NCI-H2196 treated with DMSO at 0.1 percent for 48 hours (cell line): ENCODE measurements at regions not wholly inside any gene's neighbourhood (a gene's known extent, or its start where the extent isn't known, plus 50 kb on each side); places are given as distances from the start of the nearest gene placed in this dataset.

Experiments used
- DNase-seq: peaks from one replicate; lab custom pipeline; 2025; ENCODE audit not compliant: unreplicated experiment; lab: John Stamatoyannopoulos, UW

DNA sequence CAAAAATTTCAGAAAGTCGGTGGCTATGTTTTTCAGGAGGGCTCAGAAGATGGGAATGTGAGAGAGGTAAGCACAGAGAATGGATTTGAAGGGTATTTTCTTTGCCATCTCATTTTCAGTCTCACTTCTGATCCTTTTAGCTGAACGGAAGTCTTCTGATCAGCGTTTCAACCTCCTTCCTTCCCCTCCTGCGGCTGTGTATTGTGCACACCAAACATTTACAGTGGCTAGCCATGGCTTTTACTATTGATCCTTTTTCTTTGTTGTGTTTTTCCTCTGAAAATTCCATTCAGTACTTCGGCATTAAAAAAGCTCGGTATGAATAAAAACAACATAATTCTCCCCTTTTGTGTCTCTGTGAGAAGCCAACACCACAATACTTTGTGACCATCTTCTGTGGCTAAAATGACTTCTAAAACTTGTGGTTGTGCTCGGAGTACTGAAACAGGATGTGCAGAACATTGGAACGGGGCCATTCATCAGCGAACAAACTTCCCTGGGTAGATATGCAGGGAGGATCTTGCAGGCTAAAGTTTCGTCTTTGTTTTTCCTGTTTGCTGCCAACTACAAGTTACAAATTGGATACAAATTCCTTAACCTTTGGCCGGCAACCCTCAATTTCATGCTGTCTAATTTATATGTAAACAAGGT lies 260.8 kb upstream of the FAM98A start:
- no peak for DNase-seq

DNA sequence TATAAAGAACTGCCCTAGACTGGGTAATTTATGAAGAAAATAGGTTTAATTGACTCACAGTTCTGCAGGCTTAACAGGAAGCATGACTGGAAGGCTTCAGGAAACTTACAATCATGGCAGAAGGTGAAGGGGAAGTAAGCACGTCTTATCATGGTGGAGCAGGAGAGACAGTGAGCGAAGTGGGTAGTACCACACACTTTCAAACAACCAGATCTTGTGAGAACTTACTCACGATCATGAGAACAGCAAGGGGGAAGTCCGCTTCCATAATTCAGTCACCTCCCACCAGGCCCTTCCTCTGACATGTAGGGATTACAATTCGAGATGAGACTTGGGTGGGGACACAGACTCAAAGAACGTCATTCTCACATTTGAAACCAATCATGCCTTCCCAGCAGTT lies 260.1 kb upstream of the FAM98A start:
- DNase-seq: no peak

DNA sequence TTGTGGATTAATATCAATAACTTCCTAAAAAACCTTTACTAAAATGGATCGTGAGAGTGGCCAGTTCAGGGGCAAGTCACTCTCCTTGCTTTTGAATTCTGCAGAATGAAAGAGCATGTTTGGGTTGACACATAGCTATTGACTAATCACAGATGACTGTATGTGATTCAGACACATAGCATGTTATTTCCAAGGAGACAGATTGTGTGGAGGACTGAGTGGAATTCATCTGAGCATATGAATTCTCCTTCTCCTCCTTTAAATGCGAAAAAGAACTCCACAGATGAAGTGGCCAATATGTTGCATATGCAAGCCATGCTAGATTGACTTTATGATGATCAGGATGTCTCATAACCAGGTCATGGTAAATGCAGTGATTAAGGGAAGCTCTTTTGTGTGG lies 249.4 kb upstream of the FAM98A start:
- no peak for DNase-seq

DNA sequence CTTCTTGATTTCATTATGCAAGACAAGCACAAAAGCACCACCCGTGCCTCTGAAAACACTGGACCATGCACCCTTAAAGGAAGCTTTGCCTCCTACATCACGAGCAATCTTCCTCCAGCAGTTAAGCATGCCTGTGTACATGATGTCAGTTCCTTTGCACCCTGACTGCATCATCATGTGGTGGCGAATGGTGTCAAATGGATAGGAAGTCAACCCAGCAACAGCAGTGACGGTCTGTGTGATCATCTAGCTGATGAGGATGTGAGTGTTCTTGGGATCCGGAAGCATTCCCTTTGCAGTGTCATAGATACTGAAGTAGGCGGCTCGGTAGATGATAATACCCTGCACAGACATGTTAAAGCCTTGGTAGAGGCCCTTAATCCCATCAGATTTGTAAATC lies 240.7 kb upstream of the FAM98A start:
- DNase-seq: no peak

DNA sequence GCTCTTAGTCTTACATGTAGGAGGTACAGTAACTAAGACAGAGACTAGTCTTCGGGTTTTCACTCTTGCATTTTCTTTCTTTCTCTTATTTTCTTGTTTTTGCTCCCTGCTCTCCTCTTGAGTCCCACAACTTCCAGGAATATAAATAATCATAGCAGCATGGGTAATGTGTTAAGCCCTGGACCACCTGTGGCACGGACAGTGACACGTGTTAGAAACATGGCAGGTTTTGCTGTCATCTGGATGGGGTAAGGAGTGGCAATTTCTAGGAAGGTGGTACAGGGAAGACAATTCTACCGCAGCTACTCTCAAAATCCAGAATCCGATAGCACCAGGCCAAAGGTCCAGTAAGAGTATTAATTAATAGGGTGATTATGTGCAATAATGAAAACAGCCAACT lies 237.5 kb upstream of the FAM98A start:
- no peak for DNase-seq

DNA sequence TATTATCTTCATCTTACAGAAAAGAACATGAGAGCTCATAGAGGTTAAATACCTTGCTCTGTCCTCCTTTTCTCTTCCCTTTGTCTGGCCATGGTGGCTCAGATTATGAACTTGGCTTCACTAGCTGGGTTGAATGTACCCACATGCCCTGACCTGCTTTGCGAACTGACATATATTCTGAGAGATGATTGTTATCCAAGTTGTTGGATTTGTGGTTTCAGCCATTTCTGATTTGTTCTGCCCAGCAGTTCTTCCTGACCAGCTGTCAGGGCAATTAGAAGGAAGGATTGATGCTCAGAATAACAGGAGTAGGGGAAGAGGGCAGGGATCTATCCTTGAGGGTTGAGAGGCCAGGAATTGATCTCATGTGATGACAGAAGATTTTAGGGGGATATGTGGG lies 236.8 kb upstream of the FAM98A start:
- DNase-seq: no peak

DNA sequence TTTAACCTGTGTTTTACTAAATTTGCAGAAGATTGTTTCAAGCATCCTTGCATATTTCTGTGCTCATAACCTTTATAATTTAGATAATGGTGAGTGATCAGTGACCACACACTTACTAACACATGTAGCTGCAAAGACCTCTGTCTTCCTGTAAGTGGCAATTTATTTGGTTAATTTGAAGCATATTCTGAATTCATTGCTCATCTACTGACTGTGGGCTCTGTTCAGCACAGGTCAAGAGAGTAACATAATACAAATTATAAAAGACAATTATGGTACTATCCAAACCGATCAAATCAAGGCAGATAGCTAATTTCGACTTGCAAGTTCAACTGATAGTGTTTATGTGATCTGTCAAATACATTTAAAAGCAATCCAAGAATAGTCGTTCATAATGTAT lies 223.9 kb upstream of the FAM98A start:
- DNase-seq: no peak

DNA sequence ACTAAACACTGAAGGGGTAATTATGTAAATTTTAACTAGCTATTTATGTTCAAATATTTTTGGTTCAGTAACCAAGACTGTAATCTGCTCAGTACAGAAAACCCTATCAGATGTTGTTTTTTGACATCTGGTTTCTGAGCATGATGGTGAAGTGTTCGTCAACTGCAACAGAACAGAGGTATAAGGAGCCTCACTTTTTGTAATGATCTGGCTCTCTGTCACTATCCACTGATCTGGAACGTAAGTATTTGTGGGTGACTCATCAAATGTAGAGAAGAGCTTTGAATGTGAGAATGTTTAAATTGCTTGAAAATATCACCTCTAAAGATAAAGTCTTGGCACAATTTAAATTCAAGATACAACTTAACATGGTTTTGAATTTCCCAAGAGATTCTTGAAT lies 213.6 kb upstream of the FAM98A start:
- DNase-seq: no peak

DNA sequence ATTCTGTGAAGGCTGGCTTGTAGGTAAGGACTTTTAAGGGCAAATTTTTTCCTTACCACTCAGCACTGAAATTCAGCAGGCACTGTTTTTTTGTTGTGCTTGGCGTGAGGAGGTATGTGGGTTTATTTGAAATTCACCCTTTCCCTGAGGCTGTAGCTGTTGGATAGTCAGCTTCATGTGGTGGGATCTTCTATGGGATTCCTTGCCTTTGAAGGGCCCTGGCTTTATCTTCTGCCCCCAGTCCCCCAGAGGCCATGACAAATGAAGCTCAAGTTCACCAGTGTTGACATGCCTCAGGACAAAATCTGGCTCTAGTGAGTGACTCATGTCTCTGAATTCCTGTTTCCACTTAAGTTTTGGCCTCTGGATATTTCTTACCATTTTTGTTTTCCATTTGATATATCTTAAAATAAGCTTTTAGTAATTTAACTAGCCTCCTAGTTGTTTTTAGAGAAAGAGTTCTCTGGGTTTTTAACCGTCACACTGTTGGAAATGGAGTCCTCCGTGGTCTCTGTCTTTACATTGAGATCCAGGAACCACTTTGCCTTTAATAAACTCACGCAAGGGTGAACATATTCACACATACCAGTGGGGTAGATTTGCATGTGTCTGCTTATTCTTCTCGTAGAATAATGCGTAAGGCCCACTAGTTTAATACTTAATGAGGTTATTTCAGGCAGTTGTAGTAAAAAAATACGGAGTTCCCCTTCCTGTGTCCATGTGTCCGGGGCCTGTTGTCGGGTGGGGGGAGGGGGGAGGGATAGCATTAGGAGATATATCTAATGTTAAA lies 211.1 kb upstream of the FAM98A start:
- no peak for DNase-seq

DNA sequence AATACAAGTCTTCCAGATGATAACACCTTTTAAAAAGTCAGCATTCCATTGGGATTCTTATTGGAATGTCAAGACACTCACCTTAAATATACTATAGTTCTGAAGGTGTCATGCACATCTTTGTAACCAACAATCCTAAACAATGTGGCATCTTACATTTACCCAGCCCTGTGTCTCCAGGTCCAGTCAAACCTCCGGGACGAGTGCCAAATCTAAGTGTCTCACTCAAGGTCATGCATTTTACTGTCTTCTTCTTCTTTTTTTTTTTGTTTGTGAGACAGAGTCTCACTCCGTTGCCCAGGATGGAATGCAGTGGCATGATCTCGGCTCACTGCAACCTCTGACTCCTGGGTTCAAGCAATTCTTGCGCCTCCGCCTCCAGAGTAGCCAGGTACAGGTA lies 206.9 kb upstream of the FAM98A start:
- DNase-seq: no peak

DNA sequence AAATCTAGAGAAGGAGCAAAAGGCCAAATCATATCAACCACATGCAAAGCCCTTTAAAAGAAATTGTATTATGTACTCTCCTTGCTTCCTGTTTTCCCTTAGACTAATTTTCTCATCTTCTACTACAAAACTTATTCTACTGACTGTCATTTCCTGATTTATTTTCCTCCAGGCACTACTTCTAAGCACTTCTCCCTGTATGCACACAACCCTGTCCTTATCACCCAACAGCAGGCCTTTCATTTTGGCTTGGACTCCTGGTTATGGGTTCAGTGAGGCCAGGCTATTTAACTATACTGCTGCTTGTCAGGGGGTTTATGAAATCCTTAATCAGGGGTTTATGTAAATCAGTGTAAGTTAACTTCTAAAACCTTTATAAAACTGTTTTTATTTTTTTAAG lies 205.1 kb upstream of the FAM98A start:
- DNase-seq: no peak

DNA sequence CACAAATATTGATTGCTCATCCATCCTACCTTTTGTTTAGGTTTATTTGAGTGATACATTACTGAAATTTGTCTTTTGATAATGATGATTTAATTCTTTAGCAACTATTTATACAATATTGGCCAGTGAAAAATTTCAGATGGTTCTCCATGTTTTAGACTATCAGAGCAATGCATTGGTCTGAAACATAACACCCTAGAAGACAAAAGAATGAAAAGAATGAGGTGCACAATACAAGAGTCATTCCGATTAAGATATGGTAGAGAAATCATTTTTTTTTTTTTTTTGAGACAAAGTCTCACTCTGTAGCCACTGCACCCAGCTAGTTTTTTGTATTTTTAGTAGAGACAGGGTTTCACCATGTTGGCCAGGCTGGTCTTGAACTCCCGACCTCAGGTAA lies 197.4 kb upstream of the FAM98A start:
- no peak for DNase-seq

DNA sequence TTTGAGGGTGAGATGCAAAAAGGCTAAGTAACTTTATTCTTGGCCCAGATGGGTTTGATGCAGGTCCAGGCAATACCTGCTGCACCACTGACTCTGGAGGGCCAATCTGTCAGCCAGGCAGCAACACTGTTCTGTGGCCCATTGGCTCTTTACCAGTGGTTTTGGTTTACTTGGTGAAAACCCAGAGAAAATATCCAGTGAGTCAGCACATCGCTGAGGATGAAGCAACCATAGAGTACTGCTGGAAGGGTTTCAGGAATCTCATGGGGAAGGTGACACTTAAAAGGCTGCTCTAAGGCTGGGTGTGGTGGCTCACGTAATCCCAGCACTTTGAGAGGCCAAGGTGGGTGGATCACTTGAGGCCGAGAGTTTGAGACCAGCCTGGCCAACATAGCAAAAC lies 192.5 kb upstream of the FAM98A start:
- DNase-seq: no peak

DNA sequence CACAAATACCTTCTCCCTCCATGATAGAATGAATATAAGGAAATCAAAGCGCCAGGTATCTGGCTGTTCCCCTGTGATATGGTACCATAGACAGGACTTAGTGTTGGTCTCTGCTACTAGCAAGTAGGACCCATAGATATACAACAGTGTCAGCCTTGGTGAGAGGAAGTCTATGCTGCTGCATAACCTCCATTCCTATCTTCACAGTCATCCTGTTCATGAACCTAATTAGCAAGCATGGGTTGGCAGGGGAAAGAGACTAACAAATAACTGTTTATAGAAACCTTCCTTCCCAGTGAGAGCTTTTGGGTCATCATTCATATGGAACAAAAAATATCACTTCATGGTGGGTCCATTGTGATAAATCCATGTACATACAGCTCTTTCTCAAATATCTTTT lies 188.9 kb upstream of the FAM98A start:
- DNase-seq: no peak

DNA sequence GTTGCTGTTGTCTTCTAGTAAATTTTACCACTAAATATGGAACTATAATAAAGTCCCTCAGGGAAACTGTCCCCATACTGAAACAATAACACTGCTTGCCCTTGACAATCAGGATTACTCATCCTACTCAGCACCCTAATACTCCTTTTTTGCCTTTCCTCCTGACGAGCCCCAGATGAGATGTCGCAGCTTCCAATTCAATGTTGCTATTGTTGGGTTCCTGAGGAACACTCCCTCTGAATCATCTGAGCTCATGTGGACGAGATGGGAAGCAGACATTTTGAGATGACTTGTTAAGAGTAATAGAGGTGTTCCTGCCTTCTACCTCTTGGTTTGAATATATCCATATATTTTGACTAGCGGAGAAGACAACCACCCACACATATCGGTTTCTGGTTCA lies 187.8 kb upstream of the FAM98A start:
- no peak for DNase-seq

DNA sequence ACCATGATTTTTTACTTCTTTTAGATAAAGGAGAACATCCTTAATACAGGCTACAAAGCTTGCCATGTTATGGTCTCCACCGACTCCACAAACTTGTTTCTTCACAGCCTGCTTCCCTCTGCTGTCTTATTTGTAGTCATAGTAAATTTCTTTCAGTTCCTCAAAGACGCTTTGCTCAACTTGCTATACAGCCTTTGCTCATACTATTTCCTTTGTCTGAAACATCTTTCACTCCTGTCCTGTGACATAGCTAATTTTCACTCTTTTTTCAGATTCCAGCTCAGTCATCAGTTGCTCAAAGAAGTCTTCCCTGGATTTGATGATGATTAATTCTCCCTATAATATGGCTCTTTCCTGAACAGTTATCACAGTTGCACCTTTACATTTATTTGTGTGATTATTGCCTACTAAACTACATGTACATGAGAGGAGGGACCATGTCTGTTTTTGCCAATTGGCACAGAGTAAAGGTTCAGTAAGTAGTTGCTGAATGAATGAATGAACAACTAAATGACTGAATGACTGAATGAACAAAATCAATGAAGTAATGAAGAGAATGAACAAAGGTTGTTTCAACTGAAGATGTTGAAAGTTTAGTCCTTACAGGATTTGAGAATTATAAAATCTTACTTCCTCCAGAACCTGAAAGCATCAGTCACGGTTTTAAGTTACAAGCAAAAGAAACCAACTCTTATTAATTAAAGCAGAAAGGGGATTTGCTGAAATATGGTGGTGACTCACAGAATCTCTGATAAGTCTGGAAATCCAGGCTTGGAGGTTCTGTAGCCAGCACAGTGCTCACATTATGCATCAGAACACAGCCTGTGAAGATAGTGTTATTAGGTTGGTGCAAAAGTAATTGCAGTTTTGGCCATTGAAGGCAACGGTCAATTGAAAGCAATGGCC lies 186.4 kb upstream of the FAM98A start:
- DNase-seq: no peak

DNA sequence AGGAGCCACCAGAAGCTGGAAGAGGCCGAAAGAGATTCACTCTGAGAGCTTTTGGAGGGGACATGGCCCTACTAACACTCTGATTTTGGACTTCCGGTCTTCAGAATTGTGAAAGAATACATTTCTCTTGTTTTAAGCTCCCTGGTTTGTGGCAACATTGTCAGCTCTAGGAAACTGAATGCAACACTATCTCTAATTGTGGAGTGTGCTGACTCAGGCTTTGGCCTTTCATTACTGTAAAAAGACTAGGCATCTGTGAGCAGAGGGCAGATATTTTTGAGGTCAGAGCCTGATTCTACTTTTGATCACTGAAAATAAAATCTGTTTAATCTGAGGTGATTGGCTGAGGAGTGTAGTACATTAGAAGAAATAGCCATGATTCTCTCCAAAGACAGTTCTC lies 185.4 kb upstream of the FAM98A start:
- DNase-seq: no peak

DNA sequence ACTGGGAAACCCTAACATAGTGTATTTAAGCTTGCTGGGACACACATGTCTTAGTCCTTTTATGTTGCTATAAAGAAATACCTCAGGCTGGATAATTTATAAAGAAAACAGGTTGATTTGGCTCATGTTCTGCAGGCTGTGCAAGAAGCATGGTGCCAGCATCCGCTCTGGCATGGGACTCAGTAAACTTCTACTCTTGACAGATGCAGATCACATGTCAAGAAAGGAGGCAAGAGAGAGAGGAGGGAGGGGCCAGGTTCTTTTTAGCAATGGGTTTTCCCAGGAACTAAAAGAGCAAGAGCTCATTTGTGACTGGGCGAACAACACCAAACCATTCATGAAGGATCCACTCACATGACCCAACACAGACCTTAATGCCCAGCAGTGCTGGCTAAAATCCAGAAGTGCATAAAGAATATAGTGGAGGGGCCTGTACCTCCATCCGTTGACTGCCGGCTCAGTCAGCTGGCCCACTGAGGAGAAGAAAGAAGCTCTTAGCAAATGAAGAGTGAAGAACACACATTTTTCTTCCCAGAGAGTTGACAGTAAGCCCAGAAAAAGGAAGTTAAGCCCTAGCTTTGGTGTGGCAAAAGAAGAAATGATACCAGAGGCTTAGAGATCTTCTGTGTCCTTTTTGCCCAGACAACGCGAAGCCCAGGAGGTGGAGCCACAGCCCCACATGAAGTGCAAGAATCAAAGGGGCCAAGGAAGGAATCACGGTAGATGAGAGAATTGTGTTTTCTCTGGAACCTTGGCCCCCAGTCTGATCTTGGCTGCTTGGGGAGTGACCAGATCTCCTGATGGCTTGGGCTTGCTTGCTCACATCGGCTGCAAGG lies 183.5 kb upstream of the FAM98A start:
- DNase-seq: no peak

DNA sequence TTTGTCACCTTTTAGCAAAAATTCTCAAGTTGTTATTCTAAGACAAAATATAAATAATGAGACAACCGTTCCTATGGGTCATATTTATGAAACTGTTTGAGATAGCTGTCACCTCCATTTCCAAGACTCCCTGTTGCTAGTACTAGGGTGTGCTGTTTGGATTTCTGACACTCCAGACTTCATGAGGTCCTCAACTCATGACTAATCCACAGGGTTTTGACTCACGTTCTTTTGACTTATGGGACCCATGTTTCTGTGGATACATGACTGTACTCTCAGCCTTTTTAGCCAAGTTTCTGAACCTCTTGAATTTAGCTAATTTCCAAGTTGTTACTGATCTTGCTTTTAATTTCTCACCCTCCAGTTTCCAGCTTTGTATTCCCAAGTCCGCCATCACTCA lies 178.7 kb upstream of the FAM98A start:
- no peak for DNase-seq

DNA sequence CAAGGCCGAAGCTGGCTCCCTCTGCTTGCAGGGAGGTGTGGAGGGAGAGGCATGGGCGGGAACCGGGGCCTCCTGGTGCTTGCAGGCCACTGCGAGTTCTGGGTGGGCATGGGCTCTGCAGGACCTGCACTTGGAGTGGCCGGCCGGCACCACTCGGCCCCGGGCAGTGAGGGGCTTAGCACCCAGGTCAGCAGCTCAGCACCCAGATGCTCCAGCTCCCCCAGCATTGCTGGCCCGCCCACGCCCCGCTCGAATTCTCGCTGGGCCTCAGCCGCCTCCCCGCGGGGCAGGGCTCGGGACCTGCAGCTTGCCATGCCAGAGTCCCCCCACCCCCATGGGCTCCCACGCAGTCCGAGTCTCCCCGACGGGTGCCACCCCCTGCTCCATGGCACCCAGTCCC lies 176.2 kb upstream of the FAM98A start:
- DNase-seq: no peak

DNA sequence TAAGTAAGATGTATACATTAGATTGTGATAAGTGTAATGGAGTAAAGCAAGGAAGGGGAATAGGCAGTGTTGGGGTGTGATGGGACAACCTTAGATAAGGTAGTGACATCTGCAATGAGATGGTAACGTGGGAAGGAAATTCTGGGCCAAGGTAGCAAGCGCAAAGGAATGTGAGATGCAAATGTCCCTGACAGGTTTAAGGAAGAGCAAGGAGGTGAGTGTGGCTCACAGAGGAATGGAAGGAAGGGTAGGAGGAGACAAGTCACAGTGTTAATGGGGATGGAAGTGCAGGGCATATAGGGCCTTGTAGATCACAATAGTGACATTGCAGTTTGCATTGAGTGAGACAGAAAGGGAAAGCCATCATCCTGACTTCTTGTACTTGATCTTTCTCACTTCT lies 170.9 kb upstream of the FAM98A start:
- DNase-seq: no peak
